GM23338 (cell line): ENCODE measurements at regions not wholly inside any gene's neighbourhood (a gene's known extent, or its start where the extent isn't known, plus 50 kb on each side); places are given as distances from the start of the nearest gene placed in this dataset.

ENCODE experiments used
- ATAC-seq: fragments of 200-7000 bp; cut with Tn5 transposase; 3 replicates; pipeline ENCODE4 v1.9.1; 2020
- DNase-seq: peaks from one replicate; pipeline ENCODE4 v3.0.0-alpha.2; 2015; ENCODE audit warnings: low spot score
- H2AFZ ChIP-seq: fragments of 200-600 bp; sonication (generic); 2 replicates; pipeline ENCODE4 v1.8.0; 2016; ENCODE audit warnings: antibody characterized with exemption, mild to moderate bottlenecking, moderate library complexity
- H3F3A ChIP-seq: fragments of 200-600 bp; sonication (generic); replicated peaks from 2 replicates; pipeline ENCODE4 v1.8.0; 2017; ENCODE audit warnings: antibody characterized with exemption, mixed run types, low read depth
- H3K27ac ChIP-seq: fragments of 200-600 bp; sonication (generic); 2 replicates; pipeline ENCODE4 v1.6.1; 2016; ENCODE audit warnings: low read depth
- H3K27me3 ChIP-seq: fragments of 200-600 bp; sonication (generic); 2 replicates; pipeline ENCODE4 v1.8.0; 2016; ENCODE audit warnings: mild to moderate bottlenecking, mixed run types, moderate library complexity; ENCODE audit not compliant: insufficient read depth
- H3K36me3 ChIP-seq: fragments of 200-600 bp; sonication (generic); 2 replicates; pipeline ENCODE4 v1.8.0; 2016; ENCODE audit warnings: mild to moderate bottlenecking; ENCODE audit not compliant: insufficient read depth
- H3K4me1 ChIP-seq: fragments of 200-600 bp; sonication (generic); 2 replicates; pipeline ENCODE4 v1.8.0; 2016; ENCODE audit warnings: mild to moderate bottlenecking, moderate library complexity; ENCODE audit not compliant: insufficient read depth
- H3K4me2 ChIP-seq: fragments of 200-600 bp; sonication (generic); 2 replicates; pipeline ENCODE4 v1.7.1; 2017; ENCODE audit warnings: mixed run types
- H3K4me3 ChIP-seq: fragments of 200-600 bp; sonication (generic); 2 replicates; pipeline ENCODE4 v1.6.1; 2016; ENCODE audit warnings: mixed run types
- H3K79me2 ChIP-seq: fragments of 200-600 bp; sonication (generic); replicated peaks from 2 replicates; pipeline ENCODE4 v1.8.0; 2017; ENCODE audit warnings: mild to moderate bottlenecking; ENCODE audit not compliant: insufficient read depth
- H3K9me2 ChIP-seq: fragments of 200-600 bp; sonication (generic); 2 replicates; pipeline ENCODE4 v1.8.0; 2017; ENCODE audit not compliant: insufficient read depth
- H4K20me1 ChIP-seq: fragments of 200-600 bp; sonication (generic); replicated peaks from 2 replicates; pipeline ENCODE4 v1.8.0; 2017; ENCODE audit warnings: mild to moderate bottlenecking; ENCODE audit not compliant: insufficient read depth
- H3K27ac Mint-ChIP-seq: 2 replicates; pipeline ENCODE4 v1.8.0; 2020; ENCODE audit warnings: inconsistent platforms, mild to moderate bottlenecking, moderate library complexity, mixed read lengths
- H3K27me3 Mint-ChIP-seq: 3 replicates; pipeline ENCODE4 v1.8.0; 2022; ENCODE audit warnings: low read depth, mild to moderate bottlenecking, moderate library complexity, mixed read lengths, inconsistent platforms; ENCODE audit not compliant: insufficient read depth, poor library complexity
- H3K36me3 Mint-ChIP-seq: 3 replicates; pipeline ENCODE4 v1.8.0; 2021; ENCODE audit warnings: low read depth, mild to moderate bottlenecking, inconsistent platforms, moderate library complexity, mixed read lengths
- H3K4me1 Mint-ChIP-seq: 3 replicates; pipeline ENCODE4 v1.8.0; 2020; ENCODE audit warnings: mild to moderate bottlenecking, inconsistent platforms, mixed read lengths
- H3K4me3 Mint-ChIP-seq: 3 replicates; pipeline ENCODE4 v1.8.0; 2021; ENCODE audit warnings: moderate library complexity, mild to moderate bottlenecking, inconsistent platforms, mixed read lengths
- H3K9me3 Mint-ChIP-seq: 3 replicates; pipeline ENCODE4 v1.8.0; 2020; ENCODE audit warnings: moderate library complexity, mild to moderate bottlenecking, inconsistent platforms, mixed read lengths
- CREB1 ChIP-seq: fragments of 250-450 bp; sonication (Bioruptor Pico); IDR thresholded peaks from 2 replicates; pipeline ENCODE4 v1.5.0; 2020; ENCODE audit warnings: low read depth, mild to moderate bottlenecking, moderate library complexity
- EZH2 ChIP-seq: fragments of 200-600 bp; sonication (generic); IDR thresholded peaks from one replicate; pipeline ENCODE4 v1.8.0; 2017; ENCODE audit warnings: antibody characterized with exemption, mild to moderate bottlenecking, low read depth; ENCODE audit not compliant: unreplicated experiment
- EZH2phosphoT487 ChIP-seq: fragments of 200-600 bp; sonication (generic); IDR thresholded peaks from one replicate; pipeline ENCODE4 v1.8.1; 2018; ENCODE audit warnings: antibody characterized with exemption; ENCODE audit not compliant: unreplicated experiment
- JUNB ChIP-seq: IDR thresholded peaks from one replicate; pipeline ENCODE4 v1.6.1; 2016; ENCODE audit warnings: antibody characterized with exemption; ENCODE audit not compliant: unreplicated experiment
- NANOG ChIP-seq: IDR thresholded peaks from 2 replicates; pipeline ENCODE4 v1.6.1; 2016; ENCODE audit warnings: antibody characterized with exemption, borderline replicate concordance
- POLR2AphosphoS5 ChIP-seq: IDR thresholded peaks from 2 replicates; pipeline ENCODE4 v1.6.1; 2016; ENCODE audit warnings: antibody characterized with exemption, low read depth
- STAT1 ChIP-seq: IDR thresholded peaks from one replicate; pipeline ENCODE4 v1.6.1; 2016; ENCODE audit warnings: antibody characterized with exemption; ENCODE audit not compliant: unreplicated experiment
- ZNF114 ChIP-seq: fragments of 250-450 bp; sonication (Bioruptor Pico); IDR thresholded peaks from 2 replicates; pipeline ENCODE4 v1.5.0; 2020; ENCODE audit warnings: mild to moderate bottlenecking, moderate library complexity
- ZNF331 ChIP-seq: fragments of 250-450 bp; sonication (Bioruptor Pico); IDR thresholded peaks from 2 replicates; pipeline ENCODE4 v1.5.0; 2020; ENCODE audit warnings: low read depth, mild to moderate bottlenecking, moderate library complexity
- TF ChIP-seq, protein P1 (sequence below): IDR thresholded peaks from one replicate; pipeline ENCODE4 v1.6.1; 2018; ENCODE audit warnings: antibody characterized with exemption; ENCODE audit not compliant: unreplicated experiment
- TF ChIP-seq, protein P2 (sequence below): fragments of 250-450 bp; sonication (Bioruptor Pico); IDR thresholded peaks from 2 replicates; pipeline ENCODE4 v1.5.0; 2020; ENCODE audit warnings: mild to moderate bottlenecking, moderate library complexity

DNA sequence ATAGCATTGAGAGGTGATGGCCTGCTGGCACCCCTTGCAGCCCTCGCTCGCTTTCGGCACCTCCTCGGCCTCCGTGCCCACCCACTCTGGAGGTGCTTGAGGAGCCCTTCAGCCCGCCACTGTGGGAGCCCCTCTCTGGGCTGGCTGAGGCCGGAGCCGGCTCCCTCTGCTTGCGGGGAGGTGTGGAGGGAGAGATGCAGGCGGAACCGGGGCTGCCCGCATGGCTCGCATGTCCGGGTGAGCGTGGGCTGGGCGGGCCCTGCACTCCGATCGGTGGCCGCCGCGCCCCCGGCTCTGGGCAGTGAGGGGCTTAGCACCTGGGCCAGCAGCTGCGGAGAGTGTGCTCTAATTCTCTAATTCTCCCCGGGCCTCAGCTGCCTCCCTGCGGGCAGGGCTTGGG lies 101.1 kb downstream of the KIF4B start (continued):
- no peak for TF ChIP-seq CREB1

DNA sequence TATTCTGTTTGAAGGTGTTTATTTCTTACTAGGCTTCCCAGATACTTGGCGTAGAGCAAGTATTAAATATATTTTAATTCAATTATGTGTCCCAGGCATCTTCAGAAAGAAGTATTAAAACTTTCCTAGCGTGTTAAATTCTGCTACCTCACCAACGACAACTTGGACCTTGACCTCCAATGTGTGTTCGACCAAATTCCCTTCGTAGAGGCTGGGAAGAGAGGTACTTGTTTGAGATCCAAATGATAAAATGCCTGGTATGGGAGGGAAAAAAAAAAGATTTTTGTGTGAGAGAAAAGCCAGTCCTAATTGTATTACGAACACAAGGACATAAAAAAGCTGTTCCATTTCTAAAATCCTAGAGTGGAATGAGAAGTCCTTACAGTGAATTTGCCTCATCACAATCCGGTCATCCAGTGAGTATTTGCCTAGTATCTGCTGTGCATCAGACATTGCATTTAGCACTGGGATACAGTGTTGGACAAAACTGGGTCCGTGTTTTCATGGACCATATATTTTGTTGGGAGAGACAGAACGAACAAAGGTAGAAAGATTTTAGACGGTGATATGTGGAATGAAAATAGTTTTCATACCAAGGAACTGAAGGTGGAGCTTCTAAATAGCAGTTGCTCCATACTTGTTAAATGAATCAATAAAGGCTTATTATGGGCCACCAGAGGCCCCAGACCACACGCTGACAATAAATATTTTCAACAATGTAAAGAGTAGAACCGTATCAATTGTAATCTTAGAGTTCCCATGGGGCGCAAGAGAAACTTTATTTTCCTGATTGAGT lies 103.1 kb downstream of the KIF4B start:
- Histone ChIP-seq H3K36me3 (no peaks in the 10 kb centered on the region), H3K27ac (no peak overlapping the region), H4K20me1 (no peaks in the 10 kb centered on the region), H3K79me2 (no peaks in the 10 kb centered on the region), H3K4me2 (no peak overlapping the region), H3K4me3 (no peak overlapping the region), H3F3A (no peaks in the 10 kb centered on the region), H3K4me1 (no peaks in the 10 kb centered on the region), H3K9me2 (peaks cover 16% of the 10 kb centered on the region; the same call in 1 of the 2 replicates), H3K27me3 (no peaks in the 10 kb centered on the region), H2AFZ (no peak overlapping the region)
- H3K4me1 Mint-ChIP-seq = no peaks in the 10 kb centered on the region
- DNase-seq (no peak), ATAC-seq (no peak)
- H3K27me3 Mint-ChIP-seq = peaks cover 3% of the 10 kb centered on the region
- no peak overlapping the region for H3K27ac Mint-ChIP-seq
- TF ChIP-seq CREB1 = no peak
- TF ChIP-seq, protein P1, sequence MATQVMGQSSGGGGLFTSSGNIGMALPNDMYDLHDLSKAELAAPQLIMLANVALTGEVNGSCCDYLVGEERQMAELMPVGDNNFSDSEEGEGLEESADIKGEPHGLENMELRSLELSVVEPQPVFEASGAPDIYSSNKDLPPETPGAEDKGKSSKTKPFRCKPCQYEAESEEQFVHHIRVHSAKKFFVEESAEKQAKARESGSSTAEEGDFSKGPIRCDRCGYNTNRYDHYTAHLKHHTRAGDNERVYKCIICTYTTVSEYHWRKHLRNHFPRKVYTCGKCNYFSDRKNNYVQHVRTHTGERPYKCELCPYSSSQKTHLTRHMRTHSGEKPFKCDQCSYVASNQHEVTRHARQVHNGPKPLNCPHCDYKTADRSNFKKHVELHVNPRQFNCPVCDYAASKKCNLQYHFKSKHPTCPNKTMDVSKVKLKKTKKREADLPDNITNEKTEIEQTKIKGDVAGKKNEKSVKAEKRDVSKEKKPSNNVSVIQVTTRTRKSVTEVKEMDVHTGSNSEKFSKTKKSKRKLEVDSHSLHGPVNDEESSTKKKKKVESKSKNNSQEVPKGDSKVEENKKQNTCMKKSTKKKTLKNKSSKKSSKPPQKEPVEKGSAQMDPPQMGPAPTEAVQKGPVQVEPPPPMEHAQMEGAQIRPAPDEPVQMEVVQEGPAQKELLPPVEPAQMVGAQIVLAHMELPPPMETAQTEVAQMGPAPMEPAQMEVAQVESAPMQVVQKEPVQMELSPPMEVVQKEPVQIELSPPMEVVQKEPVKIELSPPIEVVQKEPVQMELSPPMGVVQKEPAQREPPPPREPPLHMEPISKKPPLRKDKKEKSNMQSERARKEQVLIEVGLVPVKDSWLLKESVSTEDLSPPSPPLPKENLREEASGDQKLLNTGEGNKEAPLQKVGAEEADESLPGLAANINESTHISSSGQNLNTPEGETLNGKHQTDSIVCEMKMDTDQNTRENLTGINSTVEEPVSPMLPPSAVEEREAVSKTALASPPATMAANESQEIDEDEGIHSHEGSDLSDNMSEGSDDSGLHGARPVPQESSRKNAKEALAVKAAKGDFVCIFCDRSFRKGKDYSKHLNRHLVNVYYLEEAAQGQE = no peak
- TF ChIP-seq EZH2 = no peak
- no peak for TF ChIP-seq EZH2phosphoT487
- no peak for TF ChIP-seq NANOG
- no peak for TF ChIP-seq JUNB
- no peak for TF ChIP-seq POLR2AphosphoS5
- TF ChIP-seq ZNF331 (CRISPR knock-in tag) = no peak
- TF ChIP-seq STAT1 = no peak
- no peak for TF ChIP-seq ZNF114 (CRISPR knock-in tag)
- H3K36me3 Mint-ChIP-seq = peaks cover 10% of the 10 kb centered on the region; the same call in 2 of the 3 replicates
- H3K4me3 Mint-ChIP-seq = no peak overlapping the region
- peaks cover 17% of the 10 kb centered on the region for H3K9me3 Mint-ChIP-seq

DNA sequence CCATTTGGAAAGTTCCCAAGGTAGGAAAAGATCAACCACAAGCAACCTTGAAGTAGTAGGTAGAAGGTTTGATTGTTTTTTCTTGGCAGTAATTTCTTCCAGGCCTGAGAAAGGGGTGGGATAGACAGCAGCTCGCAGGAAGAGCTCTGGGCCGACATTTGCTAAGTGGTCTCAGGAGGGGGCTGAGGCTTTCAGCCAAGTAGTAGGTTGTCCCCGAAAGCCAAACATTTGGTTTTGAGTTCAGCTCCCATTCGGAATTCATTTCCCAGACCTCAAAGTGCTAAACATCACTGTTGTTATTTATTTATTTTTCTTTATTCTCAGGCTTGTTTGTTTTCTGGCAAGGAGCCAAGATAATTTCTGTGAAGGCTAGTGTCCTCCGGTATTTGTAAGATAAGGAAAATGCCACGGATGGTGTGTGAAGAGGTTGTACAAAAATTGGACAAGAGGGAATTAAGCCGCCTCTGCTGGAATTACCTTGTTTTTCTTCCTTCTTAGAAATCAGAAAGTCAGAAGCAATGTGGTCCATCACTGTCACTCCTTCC lies 112.1 kb downstream of the KIF4B start:
- DNase-seq (no peak), ATAC-seq (no peak)
- Histone ChIP-seq H2AFZ (no peak overlapping the region), H3K79me2 (no peaks in the 10 kb centered on the region), H3K4me3 (no peak overlapping the region), H3K4me1 (no peaks in the 10 kb centered on the region; the same call in 1 of the 2 replicates), H3K27me3 (no peaks in the 10 kb centered on the region), H4K20me1 (no peaks in the 10 kb centered on the region), H3K27ac (no peak overlapping the region), H3F3A (no peaks in the 10 kb centered on the region), H3K4me2 (no peak overlapping the region), H3K9me2 (no peaks in the 10 kb centered on the region), H3K36me3 (no peaks in the 10 kb centered on the region)
- Mint-ChIP-seq H3K4me1 (peaks cover 4% of the 10 kb centered on the region; the same call in 2 of the 3 replicates), H3K27me3 (peaks cover 3% of the 10 kb centered on the region), H3K27ac (no peak overlapping the region), H3K36me3 (no peaks in the 10 kb centered on the region), H3K9me3 (no peaks in the 10 kb centered on the region), H3K4me3 (no peak overlapping the region)
- TF ChIP-seq, protein P2, sequence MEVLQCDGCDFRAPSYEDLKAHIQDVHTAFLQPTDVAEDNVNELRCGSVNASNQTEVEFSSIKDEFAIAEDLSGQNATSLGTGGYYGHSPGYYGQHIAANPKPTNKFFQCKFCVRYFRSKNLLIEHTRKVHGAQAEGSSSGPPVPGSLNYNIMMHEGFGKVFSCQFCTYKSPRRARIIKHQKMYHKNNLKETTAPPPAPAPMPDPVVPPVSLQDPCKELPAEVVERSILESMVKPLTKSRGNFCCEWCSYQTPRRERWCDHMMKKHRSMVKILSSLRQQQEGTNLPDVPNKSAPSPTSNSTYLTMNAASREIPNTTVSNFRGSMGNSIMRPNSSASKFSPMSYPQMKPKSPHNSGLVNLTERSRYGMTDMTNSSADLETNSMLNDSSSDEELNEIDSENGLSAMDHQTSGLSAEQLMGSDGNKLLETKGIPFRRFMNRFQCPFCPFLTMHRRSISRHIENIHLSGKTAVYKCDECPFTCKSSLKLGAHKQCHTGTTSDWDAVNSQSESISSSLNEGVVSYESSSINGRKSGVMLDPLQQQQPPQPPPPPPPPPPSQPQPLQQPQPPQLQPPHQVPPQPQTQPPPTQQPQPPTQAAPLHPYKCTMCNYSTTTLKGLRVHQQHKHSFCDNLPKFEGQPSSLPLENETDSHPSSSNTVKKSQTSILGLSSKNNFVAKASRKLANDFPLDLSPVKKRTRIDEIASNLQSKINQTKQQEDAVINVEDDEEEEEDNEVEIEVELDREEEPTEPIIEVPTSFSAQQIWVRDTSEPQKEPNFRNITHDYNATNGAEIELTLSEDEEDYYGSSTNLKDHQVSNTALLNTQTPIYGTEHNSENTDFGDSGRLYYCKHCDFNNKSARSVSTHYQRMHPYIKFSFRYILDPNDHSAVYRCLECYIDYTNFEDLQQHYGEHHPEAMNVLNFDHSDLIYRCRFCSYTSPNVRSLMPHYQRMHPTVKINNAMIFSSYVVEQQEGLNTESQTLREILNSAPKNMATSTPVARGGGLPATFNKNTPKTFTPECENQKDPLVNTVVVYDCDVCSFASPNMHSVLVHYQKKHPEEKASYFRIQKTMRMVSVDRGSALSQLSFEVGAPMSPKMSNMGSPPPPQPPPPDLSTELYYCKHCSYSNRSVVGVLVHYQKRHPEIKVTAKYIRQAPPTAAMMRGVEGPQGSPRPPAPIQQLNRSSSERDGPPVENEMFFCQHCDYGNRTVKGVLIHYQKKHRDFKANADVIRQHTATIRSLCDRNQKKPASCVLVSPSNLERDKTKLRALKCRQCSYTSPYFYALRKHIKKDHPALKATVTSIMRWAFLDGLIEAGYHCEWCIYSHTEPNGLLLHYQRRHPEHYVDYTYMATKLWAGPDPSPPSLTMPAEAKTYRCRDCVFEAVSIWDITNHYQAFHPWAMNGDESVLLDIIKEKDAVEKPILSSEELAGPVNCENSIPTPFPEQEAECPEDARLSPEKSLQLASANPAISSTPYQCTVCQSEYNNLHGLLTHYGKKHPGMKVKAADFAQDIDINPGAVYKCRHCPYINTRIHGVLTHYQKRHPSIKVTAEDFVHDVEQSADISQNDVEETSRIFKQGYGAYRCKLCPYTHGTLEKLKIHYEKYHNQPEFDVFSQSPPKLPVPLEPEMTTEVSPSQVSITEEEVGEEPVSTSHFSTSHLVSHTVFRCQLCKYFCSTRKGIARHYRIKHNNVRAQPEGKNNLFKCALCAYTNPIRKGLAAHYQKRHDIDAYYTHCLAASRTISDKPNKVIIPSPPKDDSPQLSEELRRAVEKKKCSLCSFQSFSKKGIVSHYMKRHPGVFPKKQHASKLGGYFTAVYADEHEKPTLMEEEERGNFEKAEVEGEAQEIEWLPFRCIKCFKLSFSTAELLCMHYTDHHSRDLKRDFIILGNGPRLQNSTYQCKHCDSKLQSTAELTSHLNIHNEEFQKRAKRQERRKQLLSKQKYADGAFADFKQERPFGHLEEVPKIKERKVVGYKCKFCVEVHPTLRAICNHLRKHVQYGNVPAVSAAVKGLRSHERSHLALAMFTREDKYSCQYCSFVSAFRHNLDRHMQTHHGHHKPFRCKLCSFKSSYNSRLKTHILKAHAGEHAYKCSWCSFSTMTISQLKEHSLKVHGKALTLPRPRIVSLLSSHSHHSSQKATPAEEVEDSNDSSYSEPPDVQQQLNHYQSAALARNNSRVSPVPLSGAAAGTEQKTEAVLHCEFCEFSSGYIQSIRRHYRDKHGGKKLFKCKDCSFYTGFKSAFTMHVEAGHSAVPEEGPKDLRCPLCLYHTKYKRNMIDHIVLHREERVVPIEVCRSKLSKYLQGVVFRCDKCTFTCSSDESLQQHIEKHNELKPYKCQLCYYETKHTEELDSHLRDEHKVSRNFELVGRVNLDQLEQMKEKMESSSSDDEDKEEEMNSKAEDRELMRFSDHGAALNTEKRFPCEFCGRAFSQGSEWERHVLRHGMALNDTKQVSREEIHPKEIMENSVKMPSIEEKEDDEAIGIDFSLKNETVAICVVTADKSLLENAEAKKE (CRISPR knock-in tag) = no peak
